Activated CD8-positive, alpha-beta T cell treated with anti-CD3 and anti-CD28 coated beads for 36 hours (primary cell): ENCODE measurements at regions not wholly inside any gene's neighbourhood (a gene's known extent, or its start where the extent isn't known, plus 50 kb on each side); places are given as distances from the start of the nearest gene placed in this dataset.

Experiments used
- ATAC-seq: fragments of 200-7000 bp; cut with Tn5 transposase; one replicate; pipeline ENCODE4 v1.10.0; 2021; ENCODE audit warnings: mild to moderate bottlenecking, moderate library complexity
- CTCF ChIA-PET: fragments of 350-600 bp; sonication (Branson Sonifier 250); formaldehyde crosslinking; loops from one replicate; lab custom pipeline; 2021; ENCODE audit warnings: antibody characterized with exemption; lab: Charles Lee
- POLR2A ChIA-PET: fragments of 350-600 bp; sonication (Branson Sonifier 250); formaldehyde crosslinking; loops from one replicate; lab custom pipeline; 2021; ENCODE audit warnings: antibody characterized with exemption; lab: Charles Lee
- DNase-seq: peaks from one replicate; pipeline ENCODE4 v3.0.0-alpha.2; 2020
- H3K27ac Mint-ChIP-seq: one replicate; pipeline ENCODE4 v1.8.0; 2021; ENCODE audit warnings: mild to moderate bottlenecking, mixed read lengths
- H3K27me3 Mint-ChIP-seq: one replicate; pipeline ENCODE4 v1.8.0; 2021; ENCODE audit warnings: mixed read lengths
- H3K36me3 Mint-ChIP-seq: one replicate; pipeline ENCODE4 v1.8.0; 2021; ENCODE audit warnings: low read depth, mixed read lengths
- H3K4me1 Mint-ChIP-seq: one replicate; pipeline ENCODE4 v1.8.0; 2021; ENCODE audit warnings: low read depth, mixed read lengths
- H3K4me3 Mint-ChIP-seq: one replicate; pipeline ENCODE4 v1.8.0; 2021; ENCODE audit warnings: mild to moderate bottlenecking, moderate library complexity, mixed read lengths
- H3K9me3 Mint-ChIP-seq: one replicate; pipeline ENCODE4 v1.8.0; 2021; ENCODE audit warnings: mixed read lengths
- CTCF ChIP-seq: fragments of 200-600 bp; IDR thresholded peaks from one replicate; pipeline ENCODE4 v1.8.0; 2022; ENCODE audit warnings: antibody characterized with exemption, mild to moderate bottlenecking
- intact Hi-C: fragments of 100-400 bp; cut with micrococcal nuclease; formaldehyde crosslinking; loops from one replicate; pipeline ENCODE4 v1.10.0; 2022

GRCh38 chr1:212553676-212554075, 54.9 kb upstream of the ATF3 start:
- CTCF ChIA-PET, result interaction anchor here (1.7 kb wide), 1 partner anchor 14 kb away, joined by 6 read pairs; no protein-coding TSS in a partner anchor
- Mint-ChIP-seq H3K27me3 (peaks cover 18% of the 10 kb centered on the region), H3K27ac (no peak overlapping the region), H3K4me1 (peaks cover 4% of the 10 kb centered on the region), H3K4me3 (no peak overlapping the region), H3K36me3 (no peaks in the 10 kb centered on the region), H3K9me3 (no peaks in the 10 kb centered on the region)
- TF ChIP-seq CTCF, result no peak
- DNase-seq (no peak), ATAC-seq (no peak)
- intact Hi-C loops, result loop anchor here (10.0 kb wide), 1 partner anchor 269 kb away; the partner anchor contains the start of gene PPP2R5A
- POLR2A ChIA-PET, result no interaction called here

- H3K27me3 Mint-ChIP-seq, result peaks cover 17% of the 10 kb centered on the region
- TF ChIP-seq CTCF, result no peak
- H3K27ac Mint-ChIP-seq, result no peak overlapping the region
- H3K36me3 Mint-ChIP-seq, result no peaks in the 10 kb centered on the region
- intact Hi-C loops, result loop anchor here (10.0 kb wide), 1 partner anchor 270 kb away; the partner anchor contains the start of gene PPP2R5A
- DNase-seq (no peak), ATAC-seq (no peak)
- H3K9me3 Mint-ChIP-seq, result peaks cover 1% of the 10 kb centered on the region
- no peak overlapping the region for H3K4me3 Mint-ChIP-seq
- peaks cover 10% of the 10 kb centered on the region for H3K4me1 Mint-ChIP-seq
- CTCF ChIA-PET, result interaction anchor here (0.9 to 2.3 kb wide), 3 partner anchors 13 to 111 kb away, joined by 3 to 9 read pairs (median 6); no protein-coding TSS in a partner anchor
- POLR2A ChIA-PET, result no interaction called here
Measured at GRCh38 chr1:212554401-212554800, 54.2 kb upstream of the ATF3 start.

GRCh38 chr1:212555426-212555825, 53.1 kb upstream of the ATF3 start:
- no peak overlapping the region for H3K4me3 Mint-ChIP-seq
- peaks cover 17% of the 10 kb centered on the region for H3K27me3 Mint-ChIP-seq

GRCh38 chr1:212556822-212557549, 51.6 kb upstream of the ATF3 start:
- DNase-seq, result no peak
- H3K36me3 Mint-ChIP-seq, result no peaks in the 10 kb centered on the region
- POLR2A ChIA-PET, result interaction anchor here (2.2 kb wide), 1 partner anchor 51 kb away, joined by 11 read pairs; the partner anchor contains the start of gene ATF3
- H3K4me3 Mint-ChIP-seq, result no peak overlapping the region
- CTCF ChIA-PET, result interaction anchor here (1.1 to 2.6 kb wide), 5 partner anchors 10 to 225 kb away, joined by 3 to 11 read pairs (median 5); no protein-coding TSS in a partner anchor
- H3K4me1 Mint-ChIP-seq, result peaks cover 14% of the 10 kb centered on the region
- intact Hi-C loops, result loop anchor here (10.0 kb wide), 1 partner anchor 272 kb away; the partner anchor contains the start of gene PPP2R5A
- peaks cover 12% of the 10 kb centered on the region for H3K27me3 Mint-ChIP-seq
- H3K27ac Mint-ChIP-seq, result no peak overlapping the region
- TF ChIP-seq CTCF, result no peak
- H3K9me3 Mint-ChIP-seq, result peaks cover 1% of the 10 kb centered on the region
- ATAC-seq, result no peak

More at GRCh38 chr1:212555426-212555825, 53.1 kb upstream of the ATF3 start:
- Mint-ChIP-seq H3K27ac (no peak overlapping the region), H3K4me1 (peaks cover 14% of the 10 kb centered on the region), H3K9me3 (peaks cover 1% of the 10 kb centered on the region), H3K36me3 (no peaks in the 10 kb centered on the region)
- no peak for DNase-seq
- ATAC-seq, result no peak
- TF ChIP-seq CTCF, result no peak
- ChIA-PET CTCF (interaction anchor here (1.6 to 2.3 kb wide), 3 partner anchors 10 to 78 kb away, joined by 4 to 9 read pairs (median 6); no protein-coding TSS in a partner anchor), POLR2A (no interaction called here)
- intact Hi-C loops, result loop anchor here (10.0 kb wide), 1 partner anchor 271 kb away; the partner anchor contains the start of gene PPP2R5A
